WTC11 (cell line): ENCODE measurements at regions not wholly inside any gene's neighbourhood (a gene's known extent, or its start where the extent isn't known, plus 50 kb on each side); places are given as distances from the start of the nearest gene placed in this dataset.
A peak's percentile ranks its signal among the peaks of the same experiment; 100 is the strongest.

ENCODE experiments used
- ATAC-seq: fragments of 200-7000 bp; cut with Tn5 transposase; 2 replicates; pipeline ENCODE4 v1.10.0; 2021; ENCODE audit warnings: mild to moderate bottlenecking, moderate library complexity
- CTCF ChIA-PET: fragments of 300-600 bp; sonication (Branson Sonifier 250); formaldehyde crosslinking; loops from one replicate; lab custom pipeline; 2021; ENCODE audit warnings: antibody characterized with exemption; lab: Charles Lee
- POLR2A ChIA-PET: fragments of 350-600 bp; sonication (Branson Sonifier 250); formaldehyde crosslinking; loops from one replicate; lab custom pipeline; 2021; ENCODE audit warnings: antibody characterized with exemption; lab: Charles Lee
- DNase-seq: peaks from one replicate; pipeline ENCODE4 v3.0.0; 2021; ENCODE audit warnings: low spot score
- H3K27ac Mint-ChIP-seq: 2 replicates; pipeline ENCODE4 v1.8.0; 2021; ENCODE audit warnings: mixed read lengths
- H3K27me3 Mint-ChIP-seq: 2 replicates; pipeline ENCODE4 v1.8.0; 2021; ENCODE audit warnings: low read depth, mild to moderate bottlenecking, moderate library complexity, mixed read lengths
- H3K36me3 Mint-ChIP-seq: 2 replicates; pipeline ENCODE4 v1.8.0; 2021; ENCODE audit warnings: mixed read lengths
- H3K4me1 Mint-ChIP-seq: 2 replicates; pipeline ENCODE4 v1.8.0; 2022; ENCODE audit warnings: mixed read lengths
- H3K4me3 Mint-ChIP-seq: 2 replicates; pipeline ENCODE4 v1.8.0; 2021; ENCODE audit warnings: mild to moderate bottlenecking, moderate library complexity, mixed read lengths
- H3K9me3 Mint-ChIP-seq: 2 replicates; pipeline ENCODE4 v1.8.0; 2021; ENCODE audit warnings: mixed read lengths
- FOXJ3 ChIP-seq: sonication (generic); formaldehyde crosslinking; IDR thresholded peaks from 2 replicates; pipeline ENCODE4 v1.9.0; 2021; ENCODE audit warnings: missing genetic modification reagents, mild to moderate bottlenecking, borderline replicate concordance
- FOXP1 ChIP-seq: sonication (generic); formaldehyde crosslinking; IDR thresholded peaks from 2 replicates; pipeline ENCODE4 v1.8.0; 2022; ENCODE audit warnings: missing genetic modification reagents, mild to moderate bottlenecking, moderate library complexity, borderline replicate concordance
- GABPB1 ChIP-seq: sonication (generic); formaldehyde crosslinking; IDR thresholded peaks from 2 replicates; pipeline ENCODE4 v1.8.1; 2023; ENCODE audit warnings: mild to moderate bottlenecking, missing genetic modification reagents
- GTF2I ChIP-seq: fragments of 250-450 bp; sonication (Bioruptor Pico); conservative IDR thresholded peaks from 2 replicates; pipeline ENCODE4 v1.4.0; 2021; ENCODE audit warnings: mild to moderate bottlenecking
- MYBL2 ChIP-seq: sonication (generic); formaldehyde crosslinking; IDR thresholded peaks from 2 replicates; pipeline ENCODE4 v1.8.1; 2023; ENCODE audit warnings: mild to moderate bottlenecking, moderate library complexity, missing genetic modification reagents
- PRDM15 ChIP-seq: sonication (generic); formaldehyde crosslinking; IDR thresholded peaks from 2 replicates; pipeline ENCODE4 v1.8.0; 2022; ENCODE audit warnings: missing genetic modification reagents
- RORB ChIP-seq: fragments of 250-450 bp; sonication (Bioruptor Pico); IDR thresholded peaks from 2 replicates; pipeline ENCODE4 v1.9.0; 2021; ENCODE audit warnings: mild to moderate bottlenecking
- SP1 ChIP-seq: sonication (generic); formaldehyde crosslinking; conservative IDR thresholded peaks from 2 replicates; pipeline ENCODE4 v1.8.1; 2022; ENCODE audit warnings: missing genetic modification reagents
- TEAD4 ChIP-seq: sonication (generic); formaldehyde crosslinking; IDR thresholded peaks from 2 replicates; pipeline ENCODE4 v1.8.0; 2022; ENCODE audit warnings: mild to moderate bottlenecking, missing genetic modification reagents
- USF2 ChIP-seq: sonication (generic); formaldehyde crosslinking; IDR thresholded peaks from 2 replicates; pipeline ENCODE4 v1.8.1; 2023; ENCODE audit warnings: mild to moderate bottlenecking, missing genetic modification reagents, moderate library complexity
- ZNF396 ChIP-seq: fragments of 250-450 bp; sonication (Bioruptor Pico); IDR thresholded peaks from 2 replicates; pipeline ENCODE4 v1.8.0; 2021; ENCODE audit warnings: mild to moderate bottlenecking, moderate library complexity, borderline replicate concordance
- ZNF425 ChIP-seq: fragments of 250-450 bp; sonication (Bioruptor Pico); conservative IDR thresholded peaks from 2 replicates; pipeline ENCODE4 v1.9.0; 2021; ENCODE audit warnings: mild to moderate bottlenecking
- TF ChIP-seq, protein P1 (sequence below): sonication (generic); formaldehyde crosslinking; IDR thresholded peaks from 2 replicates; pipeline ENCODE4 v1.8.0; 2022; ENCODE audit warnings: mild to moderate bottlenecking, missing genetic modification reagents
- TF ChIP-seq, protein P2 (sequence below): fragments of 250-450 bp; sonication (Bioruptor Pico); IDR thresholded peaks from 2 replicates; pipeline ENCODE4 v1.9.0; 2021; ENCODE audit warnings: mild to moderate bottlenecking, borderline replicate concordance
- TF ChIP-seq, protein P3 (sequence below): sonication (generic); formaldehyde crosslinking; IDR thresholded peaks from 2 replicates; pipeline ENCODE4 v1.8.0; 2023; ENCODE audit warnings: mild to moderate bottlenecking, missing genetic modification reagents
- TF ChIP-seq, protein P4 (sequence below): sonication (generic); formaldehyde crosslinking; IDR thresholded peaks from 2 replicates; pipeline ENCODE4 v1.8.1; 2023; ENCODE audit warnings: mild to moderate bottlenecking, missing genetic modification reagents

DNA sequence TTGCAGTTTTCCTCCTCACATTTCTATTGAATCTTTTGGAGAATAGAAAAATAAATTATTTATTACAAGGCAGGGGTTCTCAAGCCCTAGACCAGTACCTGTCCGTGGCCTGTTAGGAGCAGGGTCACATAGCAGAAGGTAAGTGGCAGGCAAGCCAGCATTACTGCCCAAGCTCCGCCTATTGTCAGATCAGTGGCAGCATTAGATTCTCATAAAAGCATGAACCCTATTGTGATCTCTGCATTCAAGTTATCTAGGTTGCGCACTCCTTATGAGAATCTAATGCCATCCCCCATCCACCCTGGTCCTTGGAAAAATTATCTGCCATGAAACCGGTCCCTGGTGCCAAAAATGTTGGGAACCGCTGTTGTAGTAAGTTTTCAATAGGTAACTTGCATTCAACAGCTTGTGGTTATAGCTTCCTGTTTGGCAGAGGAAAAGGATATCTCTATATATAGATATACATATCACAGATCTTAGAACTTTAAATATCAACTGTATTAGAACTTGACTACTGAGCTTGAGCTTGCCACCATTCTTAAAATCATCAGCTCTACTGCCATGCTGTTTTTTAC is 165.1 kb downstream of the AHR start:
- H3K4me3 Mint-ChIP-seq: no peak overlapping the region
- peaks cover 44% of the 10 kb centered on the region for H3K9me3 Mint-ChIP-seq
- ChIA-PET POLR2A (no interaction called here), CTCF (no interaction called here)
- peaks cover 29% of the 10 kb centered on the region for H3K36me3 Mint-ChIP-seq
- H3K4me1 Mint-ChIP-seq: peaks cover 40% of the 10 kb centered on the region
- ATAC-seq (no peak), DNase-seq (no peak)
- H3K27ac Mint-ChIP-seq: no peak overlapping the region
- H3K27me3 Mint-ChIP-seq: no peaks in the 10 kb centered on the region
- TF ChIP-seq, protein P1, sequence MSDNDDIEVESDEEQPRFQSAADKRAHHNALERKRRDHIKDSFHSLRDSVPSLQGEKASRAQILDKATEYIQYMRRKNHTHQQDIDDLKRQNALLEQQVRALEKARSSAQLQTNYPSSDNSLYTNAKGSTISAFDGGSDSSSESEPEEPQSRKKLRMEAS: no peak
- TF ChIP-seq RORB (no peak), USF2 (CRISPR knock-in tag) (no peak), GABPB1 (no peak), ZNF396 (no peak), GTF2I (CRISPR knock-in tag) (no peak)

- H3K27me3 Mint-ChIP-seq: no peaks in the 10 kb centered on the region
- peak overlapping the region; percentile 21 for H3K27ac Mint-ChIP-seq
- DNase-seq: no peak
- no peak for ATAC-seq
- peaks cover 25% of the 10 kb centered on the region for H3K9me3 Mint-ChIP-seq
- peaks cover 29% of the 10 kb centered on the region for H3K4me1 Mint-ChIP-seq
- H3K4me3 Mint-ChIP-seq: no peak overlapping the region
- ChIA-PET POLR2A (no interaction called here), CTCF (no interaction called here)
- peaks cover 9% of the 10 kb centered on the region for H3K36me3 Mint-ChIP-seq
- TF ChIP-seq SP1 (CRISPR knock-in tag) (no peak), FOXP1 (no peak), TEAD4 (CRISPR knock-in tag) (no peak), MYBL2 (CRISPR knock-in tag) (no peak), USF2 (CRISPR knock-in tag) (no peak), RORB (no peak), PRDM15 (CRISPR knock-in tag) (no peak), ZNF425 (no peak), FOXJ3 (no peak)
- TF ChIP-seq, protein P2, sequence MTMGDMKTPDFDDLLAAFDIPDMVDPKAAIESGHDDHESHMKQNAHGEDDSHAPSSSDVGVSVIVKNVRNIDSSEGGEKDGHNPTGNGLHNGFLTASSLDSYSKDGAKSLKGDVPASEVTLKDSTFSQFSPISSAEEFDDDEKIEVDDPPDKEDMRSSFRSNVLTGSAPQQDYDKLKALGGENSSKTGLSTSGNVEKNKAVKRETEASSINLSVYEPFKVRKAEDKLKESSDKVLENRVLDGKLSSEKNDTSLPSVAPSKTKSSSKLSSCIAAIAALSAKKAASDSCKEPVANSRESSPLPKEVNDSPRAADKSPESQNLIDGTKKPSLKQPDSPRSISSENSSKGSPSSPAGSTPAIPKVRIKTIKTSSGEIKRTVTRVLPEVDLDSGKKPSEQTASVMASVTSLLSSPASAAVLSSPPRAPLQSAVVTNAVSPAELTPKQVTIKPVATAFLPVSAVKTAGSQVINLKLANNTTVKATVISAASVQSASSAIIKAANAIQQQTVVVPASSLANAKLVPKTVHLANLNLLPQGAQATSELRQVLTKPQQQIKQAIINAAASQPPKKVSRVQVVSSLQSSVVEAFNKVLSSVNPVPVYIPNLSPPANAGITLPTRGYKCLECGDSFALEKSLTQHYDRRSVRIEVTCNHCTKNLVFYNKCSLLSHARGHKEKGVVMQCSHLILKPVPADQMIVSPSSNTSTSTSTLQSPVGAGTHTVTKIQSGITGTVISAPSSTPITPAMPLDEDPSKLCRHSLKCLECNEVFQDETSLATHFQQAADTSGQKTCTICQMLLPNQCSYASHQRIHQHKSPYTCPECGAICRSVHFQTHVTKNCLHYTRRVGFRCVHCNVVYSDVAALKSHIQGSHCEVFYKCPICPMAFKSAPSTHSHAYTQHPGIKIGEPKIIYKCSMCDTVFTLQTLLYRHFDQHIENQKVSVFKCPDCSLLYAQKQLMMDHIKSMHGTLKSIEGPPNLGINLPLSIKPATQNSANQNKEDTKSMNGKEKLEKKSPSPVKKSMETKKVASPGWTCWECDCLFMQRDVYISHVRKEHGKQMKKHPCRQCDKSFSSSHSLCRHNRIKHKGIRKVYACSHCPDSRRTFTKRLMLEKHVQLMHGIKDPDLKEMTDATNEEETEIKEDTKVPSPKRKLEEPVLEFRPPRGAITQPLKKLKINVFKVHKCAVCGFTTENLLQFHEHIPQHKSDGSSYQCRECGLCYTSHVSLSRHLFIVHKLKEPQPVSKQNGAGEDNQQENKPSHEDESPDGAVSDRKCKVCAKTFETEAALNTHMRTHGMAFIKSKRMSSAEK: no peak
- TF ChIP-seq, protein P3, sequence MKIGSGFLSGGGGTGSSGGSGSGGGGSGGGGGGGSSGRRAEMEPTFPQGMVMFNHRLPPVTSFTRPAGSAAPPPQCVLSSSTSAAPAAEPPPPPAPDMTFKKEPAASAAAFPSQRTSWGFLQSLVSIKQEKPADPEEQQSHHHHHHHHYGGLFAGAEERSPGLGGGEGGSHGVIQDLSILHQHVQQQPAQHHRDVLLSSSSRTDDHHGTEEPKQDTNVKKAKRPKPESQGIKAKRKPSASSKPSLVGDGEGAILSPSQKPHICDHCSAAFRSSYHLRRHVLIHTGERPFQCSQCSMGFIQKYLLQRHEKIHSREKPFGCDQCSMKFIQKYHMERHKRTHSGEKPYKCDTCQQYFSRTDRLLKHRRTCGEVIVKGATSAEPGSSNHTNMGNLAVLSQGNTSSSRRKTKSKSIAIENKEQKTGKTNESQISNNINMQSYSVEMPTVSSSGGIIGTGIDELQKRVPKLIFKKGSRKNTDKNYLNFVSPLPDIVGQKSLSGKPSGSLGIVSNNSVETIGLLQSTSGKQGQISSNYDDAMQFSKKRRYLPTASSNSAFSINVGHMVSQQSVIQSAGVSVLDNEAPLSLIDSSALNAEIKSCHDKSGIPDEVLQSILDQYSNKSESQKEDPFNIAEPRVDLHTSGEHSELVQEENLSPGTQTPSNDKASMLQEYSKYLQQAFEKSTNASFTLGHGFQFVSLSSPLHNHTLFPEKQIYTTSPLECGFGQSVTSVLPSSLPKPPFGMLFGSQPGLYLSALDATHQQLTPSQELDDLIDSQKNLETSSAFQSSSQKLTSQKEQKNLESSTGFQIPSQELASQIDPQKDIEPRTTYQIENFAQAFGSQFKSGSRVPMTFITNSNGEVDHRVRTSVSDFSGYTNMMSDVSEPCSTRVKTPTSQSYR (CRISPR knock-in tag): no peak
- TF ChIP-seq, protein P4, sequence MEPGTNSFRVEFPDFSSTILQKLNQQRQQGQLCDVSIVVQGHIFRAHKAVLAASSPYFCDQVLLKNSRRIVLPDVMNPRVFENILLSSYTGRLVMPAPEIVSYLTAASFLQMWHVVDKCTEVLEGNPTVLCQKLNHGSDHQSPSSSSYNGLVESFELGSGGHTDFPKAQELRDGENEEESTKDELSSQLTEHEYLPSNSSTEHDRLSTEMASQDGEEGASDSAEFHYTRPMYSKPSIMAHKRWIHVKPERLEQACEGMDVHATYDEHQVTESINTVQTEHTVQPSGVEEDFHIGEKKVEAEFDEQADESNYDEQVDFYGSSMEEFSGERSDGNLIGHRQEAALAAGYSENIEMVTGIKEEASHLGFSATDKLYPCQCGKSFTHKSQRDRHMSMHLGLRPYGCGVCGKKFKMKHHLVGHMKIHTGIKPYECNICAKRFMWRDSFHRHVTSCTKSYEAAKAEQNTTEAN (CRISPR knock-in tag): no peak
These were observed 167.8 kb downstream of the AHR start for GRCh38 chr7:17466216-17466615.
